Gastroesophageal sphincter (tissue), 4 donors: ENCODE measurements at regions not wholly inside any gene's neighbourhood (a gene's known extent, or its start where the extent isn't known, plus 50 kb on each side); places are given as distances from the start of the nearest gene placed in this dataset.

Experiments
- ATAC-seq: fragments of 150-250 bp; one replicate; pipeline ENCODE4 v1.9.1; 2016; ENCODE audit warnings: mild to moderate bottlenecking, moderate library complexity
- H3K27ac ChIP-seq, 4 donors: fragments of 200-600 bp; sonication (generic) in 3 of 4; 1 replicate in 3 of 4; 2 replicates in 1 of 4; pipeline ENCODE4 v1.5.1; 2016 to 2019
- H3K27me3 ChIP-seq: fragments of 200-600 bp; sonication (generic); one replicate; pipeline ENCODE4 v1.5.1; 2019
- H3K36me3 ChIP-seq, 2 donors: fragments of 200-600 bp; sonication (generic); one replicate each; pipeline ENCODE4 v1.5.1; 2019; ENCODE audit warnings: control low read depth in 1 of 2
- H3K4me1 ChIP-seq, 3 donors: fragments of 200-600 bp; sonication (generic); 1 replicate in 2 of 3; 2 replicates in 1 of 3; pipeline ENCODE4 v1.5.1; 2016 to 2019; ENCODE audit warnings: control low read depth in 2 of 3
- H3K4me3 ChIP-seq, 2 donors: fragments of 200-600 bp; sonication (generic); one replicate each; pipeline ENCODE4 v1.5.1; 2019; ENCODE audit warnings: mild to moderate bottlenecking in 1 of 2, moderate library complexity in 1 of 2
- H3K9me3 ChIP-seq, 3 donors: fragments of 200-600 bp; sonication (generic); one replicate each; pipeline ENCODE4 v1.5.1; 2017 to 2019; ENCODE audit warnings: control low read depth in 2 of 3
- CTCF ChIP-seq, 4 experiments: fragments of 200-600 bp in 2 of 4; fragments of 450-650 bp in 2 of 4; sonication (generic) in 1 of 4; IDR thresholded peaks; one replicate each; pipeline ENCODE4 v1.5.1; 2017 to 2019; ENCODE audit warnings: antibody characterized with exemption in 4 of 4, mild to moderate bottlenecking in 2 of 4, moderate library complexity in 2 of 4
- EP300 ChIP-seq: sonication (generic); formaldehyde crosslinking; IDR thresholded peaks from one replicate; pipeline ENCODE4 v1.6.1; 2017; ENCODE audit warnings: antibody characterized with exemption, mild to moderate bottlenecking
- POLR2A ChIP-seq, 2 donors: fragments of 450-650 bp; IDR thresholded peaks; one replicate each; pipeline ENCODE4 v1.6.1; 2017; ENCODE audit warnings: antibody characterized with exemption in 2 of 2, mild to moderate bottlenecking in 2 of 2, moderate library complexity in 1 of 2
- POLR2AphosphoS5 ChIP-seq: sonication (generic); formaldehyde crosslinking; IDR thresholded peaks from one replicate; pipeline ENCODE4 v1.6.1; 2017; ENCODE audit warnings: antibody characterized with exemption
- WGBS, 2 donors: methylation state at CpG; one replicate each; pipeline ENCODE4 v1.1.5; 2018; ENCODE audit warnings: low coverage in 1 of 2; 5-methylcytosine and 5-hydroxymethylcytosine counted together

- ATAC-seq, result no peak
- TF ChIP-seq POLR2A (IDR thresholded peaks at IDR 0.05) (no peak), POLR2AphosphoS5 (no peak), EP300 (no peak), CTCF (IDR thresholded peaks at IDR 0.05) (no peak)
- WGBS, 2 donors, result 17 to 42% methylated on average over 1 of the region's 1 CpG
- peaks cover 12% of the 10 kb centered on the region for H3K27me3 ChIP-seq
- no peak overlapping the region for H3K27ac ChIP-seq
- H3K9me3 ChIP-seq, result no peaks in the 10 kb centered on the region
- H3K36me3 ChIP-seq, result no peaks in the 10 kb centered on the region
- no peak overlapping the region for H3K4me3 ChIP-seq
- no peaks in the 10 kb centered on the region for H3K4me1 ChIP-seq
Measured at GRCh38 chr22:34847072-34847471, 218.9 kb upstream of the ISX start.

DNA sequence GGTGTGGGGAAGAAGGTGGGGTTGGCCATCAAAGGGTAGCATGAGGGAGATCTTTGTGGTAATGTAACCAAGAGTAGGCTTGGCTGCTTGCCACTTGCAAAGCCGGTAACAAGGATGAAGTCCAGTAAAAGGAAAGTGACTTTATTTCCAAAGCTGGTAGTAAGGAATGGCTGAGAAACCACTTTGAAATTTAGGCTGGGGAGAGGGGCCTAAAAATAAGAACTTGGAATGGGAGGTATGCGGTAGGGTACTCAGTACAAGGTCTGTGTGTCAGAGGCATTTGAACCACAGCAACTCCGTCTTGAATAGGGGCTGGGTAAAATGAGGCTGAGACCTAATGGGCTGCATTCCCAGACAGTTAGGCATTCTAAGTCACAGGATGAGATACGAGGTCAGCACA, 216.0 kb upstream of the ISX start:
- no peak for TF ChIP-seq POLR2AphosphoS5
- TF ChIP-seq CTCF (IDR thresholded peaks at IDR 0.05), result no peak
- TF ChIP-seq POLR2A (IDR thresholded peaks at IDR 0.05), result no peak
- no peak for TF ChIP-seq EP300
- WGBS, 2 donors, result 73% methylated on average over 4 of the region's 4 CpGs; no CpG with 5 or more reads in 1 of the 2 donors

GRCh38 chr22:34851918-34852662, 213.9 kb upstream of the ISX start:
- Histone ChIP-seq H3K27ac (no peak overlapping the region), H3K4me1 (no peaks in the 10 kb centered on the region), H3K36me3 (no peaks in the 10 kb centered on the region), H3K4me3 (no peak overlapping the region), H3K27me3 (no peaks in the 10 kb centered on the region), H3K9me3 (no peaks in the 10 kb centered on the region)
- no peak for ATAC-seq
- 33 to 42% methylated on average over 4 of the region's 4 CpGs for WGBS, 2 donors
- no peak for TF ChIP-seq POLR2A (IDR thresholded peaks at IDR 0.05)

More for the DNA sequence above, 216.0 kb upstream of the ISX start:
- H3K27ac ChIP-seq, result no peak overlapping the region
- no peaks in the 10 kb centered on the region for H3K4me1 ChIP-seq
- H3K36me3 ChIP-seq, result no peaks in the 10 kb centered on the region
- no peaks in the 10 kb centered on the region for H3K27me3 ChIP-seq
- no peak overlapping the region for H3K4me3 ChIP-seq
- no peak for ATAC-seq
- no peaks in the 10 kb centered on the region for H3K9me3 ChIP-seq

DNA sequence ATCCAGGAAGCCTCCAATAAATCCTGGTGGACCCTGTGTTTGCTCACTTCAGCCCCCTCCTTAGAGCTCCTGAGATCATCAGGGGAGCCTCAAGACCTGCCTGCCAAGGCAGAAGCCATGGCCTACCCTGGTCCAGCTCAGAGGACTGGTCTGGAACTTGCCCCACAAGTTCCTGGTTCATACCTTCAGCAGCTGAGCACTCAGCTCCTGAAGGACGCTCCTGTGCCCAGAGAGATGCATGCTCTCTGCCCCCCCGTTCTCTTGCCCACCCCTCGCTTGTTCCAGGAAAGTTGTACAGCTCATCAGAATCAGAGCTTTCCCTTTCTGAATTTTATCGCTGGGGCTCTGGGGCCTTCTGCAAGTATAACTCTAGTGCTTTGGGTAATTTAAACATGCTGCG, 210.5 kb upstream of the ISX start:
- no peak for ATAC-seq
- 68 to 87% methylated on average over 3 to 4 of the region's 5 CpGs for WGBS, 2 donors
- TF ChIP-seq CTCF (IDR thresholded peaks at IDR 0.05), result no peak
- Histone ChIP-seq H3K4me1 (no peaks in the 10 kb centered on the region), H3K27ac (no peak overlapping the region), H3K4me3 (no peak overlapping the region), H3K27me3 (no peaks in the 10 kb centered on the region), H3K9me3 (peaks cover 0 to 8% (median 0%) of the 10 kb centered on the region in 3 donors), H3K36me3 (no peaks in the 10 kb centered on the region)

DNA sequence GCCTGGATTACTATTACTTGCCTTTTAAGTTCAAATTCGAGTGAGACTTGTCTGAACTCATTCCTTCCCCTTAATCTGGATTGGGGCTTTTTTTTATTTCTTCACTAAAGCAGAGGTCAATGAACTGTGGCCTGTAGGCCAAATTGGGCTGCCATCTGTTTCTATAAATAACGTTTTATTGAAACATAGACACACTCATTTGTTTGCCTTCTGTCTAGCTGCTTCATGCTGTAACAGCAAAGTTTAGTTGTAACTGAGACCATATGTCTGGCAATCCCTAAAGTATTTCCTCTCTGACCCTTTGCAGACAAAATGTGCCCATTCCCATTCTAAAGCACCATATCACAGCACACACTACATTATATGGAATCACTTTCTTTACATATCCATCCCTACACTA, 207.9 kb upstream of the ISX start:
- Histone ChIP-seq H3K4me3 (no peak overlapping the region), H3K4me1 (no peaks in the 10 kb centered on the region), H3K27me3 (no peaks in the 10 kb centered on the region), H3K9me3 (peaks cover 0 to 8% (median 0%) of the 10 kb centered on the region in 3 donors), H3K27ac (no peak overlapping the region), H3K36me3 (no peaks in the 10 kb centered on the region)
- no peak for TF ChIP-seq POLR2AphosphoS5
- TF ChIP-seq EP300, result no peak
- no peak for TF ChIP-seq POLR2A (IDR thresholded peaks at IDR 0.05)
- no peak for TF ChIP-seq CTCF (IDR thresholded peaks at IDR 0.05)
- 17 to 30% methylated on average over 2 of the region's 2 CpGs for WGBS, 2 donors
- ATAC-seq, result no peak
